Colonic mucosa (tissue), 4 donors: ENCODE measurements at regions not wholly inside any gene's neighbourhood (a gene's known extent, or its start where the extent isn't known, plus 50 kb on each side); places are given as distances from the start of the nearest gene placed in this dataset.

Experiments
- DNase-seq: peaks from one replicate; pipeline ENCODE4 v3.0.0-alpha.2; 2020
- H3K27ac ChIP-seq: fragments of 200-600 bp; one replicate; pipeline ENCODE4 v1.8.0; 2021
- H3K27me3 ChIP-seq: fragments of 200-600 bp; one replicate; pipeline ENCODE4 v1.8.0; 2021
- H3K36me3 ChIP-seq: fragments of 200-600 bp; one replicate; pipeline ENCODE4 v1.8.0; 2021
- H3K4me1 ChIP-seq: fragments of 200-600 bp; one replicate; pipeline ENCODE4 v1.8.0; 2021; ENCODE audit warnings: mild to moderate bottlenecking
- H3K4me3 ChIP-seq: fragments of 200-600 bp; one replicate; pipeline ENCODE4 v1.8.0; 2021
- H3K9ac ChIP-seq, 2 donors: one replicate each; pipeline ENCODE4 v1.7.0; 2013; ENCODE audit warnings: control low read depth in 2 of 2, low read depth in 2 of 2, low read length in 2 of 2
- H3K9me3 ChIP-seq: fragments of 200-600 bp; one replicate; pipeline ENCODE4 v1.8.0; 2021
- intact Hi-C: fragments of 100-400 bp; cut with DNase I; formaldehyde crosslinking; loops from one replicate; pipeline ENCODE4 v1.14.1; 2022
- TF ChIP-seq, protein P1 (sequence below): fragments of 200-600 bp; IDR thresholded peaks from one replicate; pipeline ENCODE4 v1.8.0; 2022; ENCODE audit warnings: antibody characterized with exemption, mild to moderate bottlenecking
- donor health status: healthy.
- donor health status: DM: no; HTN: no; CAD: no.
- donor health status: DM: no; HTN: no; CAD: no.

DNA sequence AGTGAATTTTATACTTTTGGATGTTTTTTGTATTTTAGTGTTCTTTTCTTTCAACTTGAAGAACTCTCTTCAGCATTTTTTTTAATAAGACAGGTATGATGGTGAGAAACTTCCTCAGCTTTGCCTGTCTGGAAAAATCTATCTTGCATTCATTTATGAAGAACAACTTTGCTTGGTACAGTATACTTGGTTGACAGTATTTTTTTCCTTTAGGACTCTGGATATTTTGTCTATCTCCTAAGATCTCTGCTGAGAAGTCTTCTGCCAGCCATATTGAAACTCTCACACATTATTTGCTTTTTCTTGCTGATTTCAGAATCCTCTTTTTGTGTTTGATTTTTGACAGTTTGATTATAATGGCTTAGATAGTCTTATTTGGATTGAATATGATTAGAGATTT, 405.0 kb upstream of the GHITM start:
- Histone ChIP-seq H3K27me3 (no peaks in the 10 kb centered on the region), H3K4me1 (no peaks in the 10 kb centered on the region), H3K27ac (no peak overlapping the region), H3K9me3 (no peaks in the 10 kb centered on the region), H3K9ac (no peak overlapping the region), H3K4me3 (no peak overlapping the region), H3K36me3 (no peaks in the 10 kb centered on the region)
- DNase-seq = no peak
- intact Hi-C loops = no loop called here
- TF ChIP-seq, protein P1, sequence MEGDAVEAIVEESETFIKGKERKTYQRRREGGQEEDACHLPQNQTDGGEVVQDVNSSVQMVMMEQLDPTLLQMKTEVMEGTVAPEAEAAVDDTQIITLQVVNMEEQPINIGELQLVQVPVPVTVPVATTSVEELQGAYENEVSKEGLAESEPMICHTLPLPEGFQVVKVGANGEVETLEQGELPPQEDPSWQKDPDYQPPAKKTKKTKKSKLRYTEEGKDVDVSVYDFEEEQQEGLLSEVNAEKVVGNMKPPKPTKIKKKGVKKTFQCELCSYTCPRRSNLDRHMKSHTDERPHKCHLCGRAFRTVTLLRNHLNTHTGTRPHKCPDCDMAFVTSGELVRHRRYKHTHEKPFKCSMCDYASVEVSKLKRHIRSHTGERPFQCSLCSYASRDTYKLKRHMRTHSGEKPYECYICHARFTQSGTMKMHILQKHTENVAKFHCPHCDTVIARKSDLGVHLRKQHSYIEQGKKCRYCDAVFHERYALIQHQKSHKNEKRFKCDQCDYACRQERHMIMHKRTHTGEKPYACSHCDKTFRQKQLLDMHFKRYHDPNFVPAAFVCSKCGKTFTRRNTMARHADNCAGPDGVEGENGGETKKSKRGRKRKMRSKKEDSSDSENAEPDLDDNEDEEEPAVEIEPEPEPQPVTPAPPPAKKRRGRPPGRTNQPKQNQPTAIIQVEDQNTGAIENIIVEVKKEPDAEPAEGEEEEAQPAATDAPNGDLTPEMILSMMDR = no peak

- DNase-seq = no peak
- Histone ChIP-seq H3K27me3 (no peaks in the 10 kb centered on the region), H3K36me3 (no peaks in the 10 kb centered on the region), H3K4me1 (no peaks in the 10 kb centered on the region), H3K9me3 (no peaks in the 10 kb centered on the region), H3K9ac (no peak overlapping the region), H3K4me3 (no peak overlapping the region), H3K27ac (no peak overlapping the region)
- TF ChIP-seq, protein P1 = no peak
- intact Hi-C loops = no loop called here
These were observed 403.3 kb upstream of the GHITM start for GRCh38 chr10:83736008-83736407.

DNA sequence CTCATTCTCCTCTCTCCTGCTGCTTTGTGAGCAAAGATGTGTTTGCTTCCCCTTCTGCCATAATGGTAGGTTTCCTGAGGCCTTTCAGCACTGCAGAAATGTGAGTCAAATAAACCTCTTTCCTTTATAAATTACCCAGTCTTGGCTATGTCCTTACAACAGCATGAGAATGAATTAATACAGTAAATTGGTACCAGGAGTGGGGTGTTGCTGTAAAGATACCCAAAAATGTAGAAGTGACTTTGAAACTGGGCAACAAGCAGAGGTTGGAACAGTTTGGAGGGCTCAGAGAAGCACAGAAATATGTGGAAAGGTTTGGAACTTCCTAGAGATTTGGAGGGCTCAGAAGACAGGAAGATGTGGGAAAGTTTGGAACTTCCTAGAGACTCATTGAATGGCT, 388.7 kb upstream of the GHITM start:
- Histone ChIP-seq H3K27me3 (no peaks in the 10 kb centered on the region), H3K27ac (no peak overlapping the region), H3K4me3 (no peak overlapping the region), H3K4me1 (no peaks in the 10 kb centered on the region), H3K36me3 (no peaks in the 10 kb centered on the region), H3K9ac (no peak overlapping the region), H3K9me3 (no peaks in the 10 kb centered on the region)
- TF ChIP-seq, protein P1 = no peak
- intact Hi-C loops = no loop called here
- no peak for DNase-seq

- H3K36me3 ChIP-seq = no peaks in the 10 kb centered on the region
- no peaks in the 10 kb centered on the region for H3K4me1 ChIP-seq
- no peak overlapping the region for H3K27ac ChIP-seq
- H3K9me3 ChIP-seq = no peaks in the 10 kb centered on the region
- no peak for DNase-seq
- intact Hi-C loops = no loop called here
- H3K4me3 ChIP-seq = no peak overlapping the region
- TF ChIP-seq, protein P1 = no peak
- no peaks in the 10 kb centered on the region for H3K27me3 ChIP-seq
- no peak overlapping the region for H3K9ac ChIP-seq
These were observed 385.8 kb upstream of the GHITM start for GRCh38 chr10:83753490-83753889.

GRCh38 chr10:83754857-83755256, 384.5 kb upstream of the GHITM start:
- Histone ChIP-seq H3K9ac (no peak overlapping the region), H3K27ac (no peak overlapping the region), H3K36me3 (no peaks in the 10 kb centered on the region), H3K4me3 (no peak overlapping the region), H3K9me3 (no peaks in the 10 kb centered on the region), H3K4me1 (no peaks in the 10 kb centered on the region), H3K27me3 (no peaks in the 10 kb centered on the region)
- TF ChIP-seq, protein P1 = no peak
- no peak for DNase-seq
- intact Hi-C loops = no loop called here

DNA sequence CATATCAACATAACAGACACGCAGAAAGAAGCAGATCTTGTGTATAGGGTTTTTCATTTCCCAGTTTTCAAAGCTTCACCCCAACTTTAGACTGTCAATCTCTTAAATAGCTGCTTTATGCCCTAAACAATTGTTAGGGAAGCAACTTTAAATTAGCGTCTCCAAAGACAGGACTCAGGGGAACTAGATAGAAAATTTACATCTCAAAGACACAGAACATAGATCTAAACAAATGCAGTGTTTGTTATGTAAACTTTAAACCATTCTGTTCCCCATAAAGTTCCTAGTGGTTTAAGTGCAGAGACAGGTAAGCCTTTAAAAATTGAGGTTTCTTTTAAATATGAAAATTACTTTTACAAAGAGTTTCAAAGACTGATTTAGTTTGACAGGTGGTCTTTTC, 379.2 kb upstream of the GHITM start:
- Histone ChIP-seq H3K27me3 (no peaks in the 10 kb centered on the region), H3K9me3 (no peaks in the 10 kb centered on the region), H3K36me3 (no peaks in the 10 kb centered on the region), H3K27ac (no peak overlapping the region), H3K9ac (no peak overlapping the region), H3K4me3 (no peak overlapping the region), H3K4me1 (no peaks in the 10 kb centered on the region)
- TF ChIP-seq, protein P1 = no peak
- intact Hi-C loops = no loop called here
- DNase-seq = no peak
